DMS 273 treated with DMSO at 0.1 percent for 48 hours (cell line): ENCODE measurements at regions not wholly inside any gene's neighbourhood (a gene's known extent, or its start where the extent isn't known, plus 50 kb on each side); places are given as distances from the start of the nearest gene placed in this dataset.
A peak's percentile ranks its signal among the peaks of the same experiment; 100 is the strongest.
"Not testable (repeated sequence)": the region's sequence is repeated elsewhere in the genome, so short reads cannot be mapped to it uniquely, and the experiment has no call there.

Experiments used
- DNase-seq: peaks from one replicate; lab custom pipeline; 2025; lab: John Stamatoyannopoulos, UW

- no peak for DNase-seq
Observed at GRCh38 chr18:42545825-42546224, 569.7 kb downstream of the RIT2 start.

GRCh38 chr18:42548493-42548892, 567.0 kb downstream of the RIT2 start:
- no peak for DNase-seq

- no peak for DNase-seq
Observed at GRCh38 chr18:42549596-42549995, 565.9 kb downstream of the RIT2 start.

GRCh38 chr18:42552559-42552958, 562.9 kb downstream of the RIT2 start:
- not testable (repeated sequence) for DNase-seq

- DNase-seq, result no peak
Observed at GRCh38 chr18:42559069-42559690, 556.3 kb downstream of the RIT2 start.

GRCh38 chr18:42561521-42561920, 554.0 kb downstream of the RIT2 start:
- DNase-seq, result no peak

- no peak for DNase-seq
Observed at GRCh38 chr18:42563995-42564394, 551.5 kb downstream of the RIT2 start.

GRCh38 chr18:42564761-42565160, 550.7 kb downstream of the RIT2 start:
- no peak for DNase-seq

GRCh38 chr18:42568773-42569172, 546.7 kb downstream of the RIT2 start:
- DNase-seq, result no peak

- no peak for DNase-seq
Observed at GRCh38 chr18:42574871-42575270, 540.6 kb downstream of the RIT2 start.

- DNase-seq, result no peak
Observed at GRCh38 chr18:42576124-42576523, 539.4 kb downstream of the RIT2 start.

GRCh38 chr18:42578792-42579191, 536.7 kb downstream of the RIT2 start:
- DNase-seq, result no peak

GRCh38 chr18:42582266-42582665, 533.2 kb downstream of the RIT2 start:
- no peak for DNase-seq

- peak; percentile 39 for DNase-seq
Observed at GRCh38 chr18:42583283-42583731, 532.2 kb downstream of the RIT2 start.

GRCh38 chr18:42586601-42587000, 528.9 kb downstream of the RIT2 start:
- DNase-seq, result no peak

GRCh38 chr18:42588786-42589185, 526.7 kb downstream of the RIT2 start:
- DNase-seq, result no peak

GRCh38 chr18:42604820-42605219, 510.7 kb downstream of the RIT2 start:
- no peak for DNase-seq

GRCh38 chr18:42606886-42607495, 508.5 kb downstream of the RIT2 start:
- DNase-seq, result no peak

- no peak for DNase-seq
Observed at GRCh38 chr18:42611134-42611533, 504.4 kb downstream of the RIT2 start.

GRCh38 chr18:42614619-42615293, 500.7 kb downstream of the RIT2 start:
- peak; percentile 21 for DNase-seq

- no peak for DNase-seq
Observed at GRCh38 chr18:42617221-42617620, 498.3 kb downstream of the RIT2 start.

- no peak for DNase-seq
Observed at GRCh38 chr18:42619771-42620170, 495.7 kb downstream of the RIT2 start.

GRCh38 chr18:42620657-42621056, 494.8 kb downstream of the RIT2 start:
- no peak for DNase-seq
